Mononuclear cell (primary cell): ENCODE measurements at regions not wholly inside any gene's neighbourhood (a gene's known extent, or its start where the extent isn't known, plus 50 kb on each side); places are given as distances from the start of the nearest gene placed in this dataset.

Source experiments
- H3K27me3 ChIP-seq: 2 replicates; pipeline ENCODE4 v1.6.0; 2011; ENCODE audit warnings: low read length, control low read depth; ENCODE audit not compliant: insufficient read depth
- H3K4me1 ChIP-seq: 2 replicates; pipeline ENCODE4 v1.5.1; 2011; ENCODE audit warnings: mild to moderate bottlenecking, low read length, control low read depth; ENCODE audit not compliant: insufficient read depth
- H3K4me3 ChIP-seq: 2 replicates; pipeline ENCODE4 v1.5.1; 2011; ENCODE audit warnings: mild to moderate bottlenecking, low read length, moderate library complexity
- H3K9me3 ChIP-seq: 2 replicates; pipeline ENCODE4 v1.5.1; 2011; ENCODE audit warnings: low read depth, mild to moderate bottlenecking, control low read depth, low read length

GRCh38 chr2:58515827-58516573 is 274.9 kb upstream of the FANCL start:
- Histone ChIP-seq H3K27me3 (no peaks in the 10 kb centered on the region), H3K4me3 (no peak overlapping the region), H3K4me1 (no peaks in the 10 kb centered on the region), H3K9me3 (no peaks in the 10 kb centered on the region)

GRCh38 chr2:58514252-58514651 is 273.1 kb upstream of the FANCL start:
- no peaks in the 10 kb centered on the region for H3K4me1 ChIP-seq
- no peak overlapping the region for H3K4me3 ChIP-seq
- H3K27me3 ChIP-seq: no peaks in the 10 kb centered on the region
- no peaks in the 10 kb centered on the region for H3K9me3 ChIP-seq

- H3K9me3 ChIP-seq: no peaks in the 10 kb centered on the region
- H3K27me3 ChIP-seq: no peaks in the 10 kb centered on the region
- H3K4me1 ChIP-seq: no peaks in the 10 kb centered on the region
- H3K4me3 ChIP-seq: no peak overlapping the region
These were observed 271.8 kb upstream of the FANCL start for GRCh38 chr2:58512878-58513277.

- no peak overlapping the region for H3K4me3 ChIP-seq
- no peaks in the 10 kb centered on the region for H3K4me1 ChIP-seq
- peaks cover 2% of the 10 kb centered on the region for H3K27me3 ChIP-seq
- H3K9me3 ChIP-seq: no peaks in the 10 kb centered on the region
These were observed 266.9 kb upstream of the FANCL start for GRCh38 chr2:58508006-58508405.

- Histone ChIP-seq H3K27me3 (peaks cover 2% of the 10 kb centered on the region), H3K9me3 (no peaks in the 10 kb centered on the region), H3K4me3 (no peak overlapping the region), H3K4me1 (no peaks in the 10 kb centered on the region)
These were observed 262.8 kb upstream of the FANCL start for GRCh38 chr2:58503918-58504317.

- Histone ChIP-seq H3K9me3 (no peaks in the 10 kb centered on the region), H3K4me3 (no peak overlapping the region), H3K27me3 (peaks cover 2% of the 10 kb centered on the region), H3K4me1 (no peaks in the 10 kb centered on the region)
These were observed 261.8 kb upstream of the FANCL start for GRCh38 chr2:58502931-58503330.

- Histone ChIP-seq H3K9me3 (no peaks in the 10 kb centered on the region), H3K4me1 (no peaks in the 10 kb centered on the region), H3K4me3 (no peak overlapping the region), H3K27me3 (peaks cover 2% of the 10 kb centered on the region)
These were observed 260.4 kb upstream of the FANCL start for GRCh38 chr2:58501371-58502160.

- Histone ChIP-seq H3K4me3 (no peak overlapping the region), H3K4me1 (no peaks in the 10 kb centered on the region), H3K27me3 (no peaks in the 10 kb centered on the region)
These were observed 256.0 kb upstream of the FANCL start for GRCh38 chr2:58497168-58497567.

GRCh38 chr2:58495806-58496205 is 254.7 kb upstream of the FANCL start:
- Histone ChIP-seq H3K4me3 (no peak overlapping the region), H3K9me3 (no peaks in the 10 kb centered on the region), H3K27me3 (no peaks in the 10 kb centered on the region), H3K4me1 (no peaks in the 10 kb centered on the region)

More at GRCh38 chr2:58497168-58497567, 256.0 kb upstream of the FANCL start:
- H3K9me3 ChIP-seq: no peaks in the 10 kb centered on the region

- no peak overlapping the region for H3K4me3 ChIP-seq
- no peaks in the 10 kb centered on the region for H3K4me1 ChIP-seq
- no peaks in the 10 kb centered on the region for H3K27me3 ChIP-seq
- no peaks in the 10 kb centered on the region for H3K9me3 ChIP-seq
These were observed 253.0 kb upstream of the FANCL start for GRCh38 chr2:58494071-58494501.

- no peak overlapping the region for H3K4me3 ChIP-seq
These were observed 243.5 kb upstream of the FANCL start for GRCh38 chr2:58484629-58485028.

GRCh38 chr2:58484221-58484620 is 243.1 kb upstream of the FANCL start:
- H3K27me3 ChIP-seq: no peaks in the 10 kb centered on the region
- H3K9me3 ChIP-seq: no peaks in the 10 kb centered on the region
- H3K4me3 ChIP-seq: no peak overlapping the region
- no peaks in the 10 kb centered on the region for H3K4me1 ChIP-seq

More at GRCh38 chr2:58484629-58485028, 243.5 kb upstream of the FANCL start:
- no peaks in the 10 kb centered on the region for H3K9me3 ChIP-seq
- no peaks in the 10 kb centered on the region for H3K4me1 ChIP-seq
- H3K27me3 ChIP-seq: no peaks in the 10 kb centered on the region

- H3K4me1 ChIP-seq: no peaks in the 10 kb centered on the region
- no peaks in the 10 kb centered on the region for H3K9me3 ChIP-seq
- H3K27me3 ChIP-seq: no peaks in the 10 kb centered on the region
These were observed 242.2 kb upstream of the FANCL start for GRCh38 chr2:58483307-58483706.

GRCh38 chr2:58481670-58482069 is 240.5 kb upstream of the FANCL start:
- Histone ChIP-seq H3K27me3 (no peaks in the 10 kb centered on the region), H3K9me3 (no peaks in the 10 kb centered on the region), H3K4me3 (no peak overlapping the region), H3K4me1 (no peaks in the 10 kb centered on the region)

More at GRCh38 chr2:58483307-58483706, 242.2 kb upstream of the FANCL start:
- no peak overlapping the region for H3K4me3 ChIP-seq

- H3K9me3 ChIP-seq: no peaks in the 10 kb centered on the region
- H3K27me3 ChIP-seq: no peaks in the 10 kb centered on the region
- no peaks in the 10 kb centered on the region for H3K4me1 ChIP-seq
- H3K4me3 ChIP-seq: no peak overlapping the region
These were observed 239.0 kb upstream of the FANCL start for GRCh38 chr2:58480141-58480540.
